CD4-positive, alpha-beta T cell (primary cell): ENCODE measurements at regions not wholly inside any gene's neighbourhood (a gene's known extent, or its start where the extent isn't known, plus 50 kb on each side); places are given as distances from the start of the nearest gene placed in this dataset.

Experiments used
- ATAC-seq: fragments of 200-7000 bp; cut with Tn5 transposase; one replicate; pipeline ENCODE4 v1.10.0; 2022; ENCODE audit warnings: mild to moderate bottlenecking; ENCODE audit not compliant: poor library complexity
- CTCF ChIA-PET: fragments of 350-600 bp; sonication (Branson Sonifier 250); formaldehyde crosslinking; loops from one replicate; lab custom pipeline; 2021; ENCODE audit warnings: antibody characterized with exemption, inconsistent platforms; lab: Charles Lee
- POLR2A ChIA-PET: fragments of 350-600 bp; sonication (Branson Sonifier 250); formaldehyde crosslinking; loops from one replicate; lab custom pipeline; 2021; ENCODE audit warnings: antibody characterized with exemption, inconsistent platforms; lab: Charles Lee
- DNase-seq, 14 experiments: peaks; one replicate each; pipeline ENCODE4 v3.0.0-alpha.2; 2013 to 2020; ENCODE audit warnings: mixed read lengths in 2 of 14
- H3K27ac ChIP-seq, 2 donors: one replicate each; pipeline versions ENCODE4 v1.5.1 to v1.7.0; 2013; ENCODE audit warnings: low read length in 2 of 2, low read depth in 1 of 2, mild to moderate bottlenecking in 1 of 2
- H3K27me3 ChIP-seq, 2 experiments: 1 replicate in 1 of 2; 2 replicates in 1 of 2; pipeline versions ENCODE4 v1.6.1 to v1.7.0; 2013; ENCODE audit warnings: low read length in 2 of 2, control low read depth in 1 of 2, mild to moderate bottlenecking in 1 of 2, moderate library complexity in 1 of 2; ENCODE audit not compliant: insufficient read depth in 2 of 2, control insufficient read depth in 1 of 2
- H3K36me3 ChIP-seq: one replicate; pipeline ENCODE4 v1.6.1; 2013; ENCODE audit warnings: low read length, control low read depth; ENCODE audit not compliant: insufficient read depth
- H3K4me1 ChIP-seq: one replicate; pipeline ENCODE4 v1.6.1; 2013; ENCODE audit warnings: low read length, control low read depth; ENCODE audit not compliant: insufficient read depth
- H3K4me3 ChIP-seq: one replicate; pipeline ENCODE4 v1.5.1; 2013; ENCODE audit warnings: mild to moderate bottlenecking, low read length, moderate library complexity
- H3K9me3 ChIP-seq, 2 experiments: 1 replicate in 1 of 2; 2 replicates in 1 of 2; pipeline versions ENCODE4 v1.6.1 to v1.7.0; 2013; ENCODE audit warnings: low read length in 2 of 2, mild to moderate bottlenecking in 2 of 2, control low read depth in 1 of 2, moderate library complexity in 1 of 2; ENCODE audit not compliant: control insufficient read depth in 1 of 2, insufficient read depth in 1 of 2
- H3K27ac Mint-ChIP-seq: one replicate; pipeline ENCODE4 v1.8.0; 2020; ENCODE audit warnings: mixed read lengths
- H3K27me3 Mint-ChIP-seq: one replicate; pipeline ENCODE4 v1.8.0; 2021; ENCODE audit warnings: mixed read lengths
- H3K36me3 Mint-ChIP-seq: one replicate; pipeline ENCODE4 v1.8.0; 2021; ENCODE audit warnings: low read depth, mixed read lengths
- H3K4me1 Mint-ChIP-seq: one replicate; pipeline ENCODE4 v1.8.0; 2021; ENCODE audit warnings: low read depth, mixed read lengths
- H3K4me3 Mint-ChIP-seq: one replicate; pipeline ENCODE4 v1.8.0; 2020; ENCODE audit warnings: mild to moderate bottlenecking, mixed read lengths
- H3K9me3 Mint-ChIP-seq: one replicate; pipeline ENCODE4 v1.8.0; 2020; ENCODE audit warnings: mixed read lengths
- CTCF ChIP-seq: fragments of 200-600 bp; IDR thresholded peaks from one replicate; pipeline ENCODE4 v1.8.0; 2022; ENCODE audit warnings: antibody characterized with exemption, mild to moderate bottlenecking
- intact Hi-C, 2 experiments: fragments of 100-400 bp; cut with DNase I in 1 of 2; cut with micrococcal nuclease in 1 of 2; formaldehyde crosslinking; loops; one replicate each; pipeline versions ENCODE4 v1.15.1 to v1.9.0; 2023 to 2025; cut with DNase I, micrococcal nuclease

- Histone ChIP-seq H3K27ac (no peak overlapping the region), H3K27me3 (no peaks in the 10 kb centered on the region), H3K4me1 (no peaks in the 10 kb centered on the region), H3K36me3 (no peaks in the 10 kb centered on the region), H3K9me3 (no peaks in the 10 kb centered on the region), H3K4me3 (no peak overlapping the region)
- Mint-ChIP-seq H3K4me3 (no peak overlapping the region), H3K4me1 (no peaks in the 10 kb centered on the region), H3K27ac (no peak overlapping the region), H3K36me3 (no peaks in the 10 kb centered on the region), H3K27me3 (no peaks in the 10 kb centered on the region), H3K9me3 (peaks cover 10% of the 10 kb centered on the region)
- no peak for DNase-seq
- ATAC-seq = no peak
- TF ChIP-seq CTCF = no peak
- ChIA-PET POLR2A (no interaction called here), CTCF (no interaction called here)
- intact Hi-C loops = no loop called here
Observed at GRCh38 chr21:18937337-18937736, 533.8 kb upstream of the TMPRSS15 start.

GRCh38 chr21:18940791-18941190 is 537.2 kb upstream of the TMPRSS15 start:
- Histone ChIP-seq H3K4me3 (no peak overlapping the region), H3K4me1 (no peaks in the 10 kb centered on the region), H3K36me3 (no peaks in the 10 kb centered on the region), H3K9me3 (no peaks in the 10 kb centered on the region), H3K27me3 (no peaks in the 10 kb centered on the region), H3K27ac (no peak overlapping the region)
- H3K36me3 Mint-ChIP-seq = no peaks in the 10 kb centered on the region
- DNase-seq = no peak
- CTCF ChIA-PET = no interaction called here
- TF ChIP-seq CTCF = no peak
- intact Hi-C loops = no loop called here
- no peak for ATAC-seq
- H3K27ac Mint-ChIP-seq = no peak overlapping the region
- peaks cover 6% of the 10 kb centered on the region for H3K9me3 Mint-ChIP-seq
- no peaks in the 10 kb centered on the region for H3K4me1 Mint-ChIP-seq
- POLR2A ChIA-PET = no interaction called here
- H3K4me3 Mint-ChIP-seq = no peak overlapping the region
- H3K27me3 Mint-ChIP-seq = no peaks in the 10 kb centered on the region

GRCh38 chr21:18950045-18950740 is 546.6 kb upstream of the TMPRSS15 start:
- DNase-seq (no peak), ATAC-seq (no peak)
- CTCF ChIA-PET = no interaction called here

More at GRCh38 chr21:18950045-18950740, 546.6 kb upstream of the TMPRSS15 start:
- no peaks in the 10 kb centered on the region for H3K4me1 ChIP-seq
- POLR2A ChIA-PET = no interaction called here
- intact Hi-C loops = no loop called here
- no peak overlapping the region for H3K27ac Mint-ChIP-seq
- H3K9me3 Mint-ChIP-seq = peaks cover 9% of the 10 kb centered on the region
- H3K27me3 ChIP-seq = no peaks in the 10 kb centered on the region
- no peak for TF ChIP-seq CTCF
- no peaks in the 10 kb centered on the region for H3K36me3 ChIP-seq
- H3K4me3 ChIP-seq = no peak overlapping the region
- H3K27me3 Mint-ChIP-seq = no peaks in the 10 kb centered on the region
- no peaks in the 10 kb centered on the region for H3K4me1 Mint-ChIP-seq
- peaks cover 0 to 10% of the 10 kb centered on the region in 2 experiments for H3K9me3 ChIP-seq
- no peak overlapping the region for H3K4me3 Mint-ChIP-seq
- H3K36me3 Mint-ChIP-seq = no peaks in the 10 kb centered on the region
- no peak overlapping the region for H3K27ac ChIP-seq
